Pancreas (tissue), 10 donors: ENCODE measurements at regions not wholly inside any gene's neighbourhood (a gene's known extent, or its start where the extent isn't known, plus 50 kb on each side); places are given as distances from the start of the nearest gene placed in this dataset.

Experiments
- ATAC-seq, 4 donors: fragments of 200-7000 bp; cut with Tn5 transposase; one replicate each; pipeline versions ENCODE4 v1.8.0 to v1.9.1; 2020; ENCODE audit warnings: mild to moderate bottlenecking in 4 of 4, moderate library complexity in 4 of 4
- DNase-seq, 6 donors: peaks; one replicate each; pipeline ENCODE4 v3.0.0-alpha.2; 2020
- FAIRE-seq: peaks from 2 replicates; lab custom pipeline; 2012; peaks lifted over from hg19 to GRCh38; lab: Jason Lieb, UNC
- H3K27ac ChIP-seq, 4 donors: fragments of 200-600 bp; sonication (generic); 1 replicate in 3 of 4; 2 replicates in 1 of 4; pipeline versions ENCODE4 v1.5.0 to v1.8.0; 2020
- H3K27me3 ChIP-seq, 4 donors: fragments of 200-600 bp; one replicate each; pipeline ENCODE4 v1.8.0; 2021
- H3K36me3 ChIP-seq, 3 donors: fragments of 200-600 bp; sonication (generic) in 1 of 3; one replicate each; pipeline versions ENCODE4 v1.5.0 to v1.8.0; 2020 to 2021
- H3K4me1 ChIP-seq, 3 donors: fragments of 200-600 bp; one replicate each; pipeline ENCODE4 v1.8.0; 2021
- H3K4me3 ChIP-seq, 4 donors: fragments of 200-600 bp; sonication (generic) in 2 of 4; one replicate each; pipeline versions ENCODE4 v1.5.0 to v1.8.0; 2020 to 2021
- H3K9me3 ChIP-seq, 4 donors: fragments of 200-600 bp; one replicate each; pipeline ENCODE4 v1.8.0; 2021
- CTCF ChIP-seq, 4 donors: fragments of 200-600 bp; sonication (generic) in 3 of 4; IDR thresholded peaks; one replicate each; pipeline versions ENCODE4 v1.5.0 to v1.8.0; 2021; ENCODE audit warnings: antibody characterized with exemption in 4 of 4
- WGBS, 2 donors: extraction: QIAGEN DNeasy Blood & Tissue Kit; methylation state at CpG; one replicate each; pipeline ENCODE4 v1.1.7; 2013; 5-methylcytosine and 5-hydroxymethylcytosine counted together
- intact Hi-C, 3 donors: fragments of 100-400 bp; cut with DNase I; formaldehyde crosslinking; loops; one replicate each; pipeline versions ENCODE4 v1.11.1 to v1.14.2; 2022
- donor health status: healthy with polysubstance abuse.
- donor health status: DM: no; HTN: no; CAD: no; lungs with moderate emphysema.
- donor health status: DM: no; HTN: no; CAD: no.
- donor health status: control.
- donor health status: control.
- donor health status: Bipolar disorder and iron deficiency.
- donor health status: DM: yes; HTN: yes; CAD: no.
- donor health status: DM: no; HTN: no; CAD: no.
- donor health status: DM: no; HTN: no; CAD: no.
- donor health status: DM: yes; HTN: yes; CAD: no.

- H3K27ac ChIP-seq, result no peak overlapping the region
- whole genome bisulfite sequencing, 2 donors, result 92 to 96% methylated on average over 3 of the region's 3 CpGs
- no peaks in the 10 kb centered on the region for H3K9me3 ChIP-seq
- TF ChIP-seq CTCF (IDR thresholded peaks at IDR 0.05), result no peak
- FAIRE-seq, result no peak
- H3K4me1 ChIP-seq, result no peaks in the 10 kb centered on the region
- no peak for DNase-seq
- H3K36me3 ChIP-seq, result no peaks in the 10 kb centered on the region
- H3K4me3 ChIP-seq, result no peak overlapping the region
- ATAC-seq, result no peak
- intact Hi-C loops, result loop anchor here in 1 of 3 donors (10.0 kb wide), 1 partner anchor 424 kb away; no protein-coding TSS in a partner anchor
- no peaks in the 10 kb centered on the region for H3K27me3 ChIP-seq
Measured at GRCh38 chr12:97408363-97408762, 54.2 kb upstream of the RMST start.

- DNase-seq (no peak), FAIRE-seq (no peak), ATAC-seq (no peak)
- Histone ChIP-seq H3K27me3 (no peaks in the 10 kb centered on the region), H3K4me3 (no peak overlapping the region), H3K9me3 (no peaks in the 10 kb centered on the region), H3K36me3 (no peaks in the 10 kb centered on the region), H3K27ac (no peak overlapping the region), H3K4me1 (no peaks in the 10 kb centered on the region)
- TF ChIP-seq CTCF (IDR thresholded peaks at IDR 0.05), result no peak
- WGBS, 2 donors, result 70 to 74% methylated on average over 3 of the region's 3 CpGs
- intact Hi-C loops, result no loop called here
Measured at GRCh38 chr12:97411341-97411740, 51.3 kb upstream of the RMST start.
